Neural progenitor cell (in vitro differentiated cells): ENCODE measurements at regions not wholly inside any gene's neighbourhood (a gene's known extent, or its start where the extent isn't known, plus 50 kb on each side); places are given as distances from the start of the nearest gene placed in this dataset.

Experiments
- CTCF ChIP-seq: fragments of 200-600 bp; sonication (generic); IDR thresholded peaks from 2 replicates; pipeline ENCODE4 v1.5.1; 2017; ENCODE audit warnings: antibody characterized with exemption, mild to moderate bottlenecking
- EZH2 ChIP-seq: fragments of 200-600 bp; sonication (generic); IDR thresholded peaks from 2 replicates; pipeline ENCODE4 v1.6.1; 2017; ENCODE audit warnings: antibody characterized with exemption, mild to moderate bottlenecking, moderate library complexity
- EZH2phosphoT487 ChIP-seq: fragments of 200-600 bp; sonication (generic); IDR thresholded peaks from 2 replicates; pipeline ENCODE4 v1.6.1; 2017; ENCODE audit warnings: antibody characterized with exemption

GRCh38 chr20:58573257-58573656 lies 58.1 kb upstream of the APCDD1L start:
- TF ChIP-seq CTCF (no peak), EZH2 (no peak), EZH2phosphoT487 (no peak)
